ENCODE measurements at regions not wholly inside any gene's neighbourhood (a gene's known extent, or its start where the extent isn't known, plus 50 kb on each side); places are given as distances from the start of the nearest gene placed in this dataset.

DNA sequence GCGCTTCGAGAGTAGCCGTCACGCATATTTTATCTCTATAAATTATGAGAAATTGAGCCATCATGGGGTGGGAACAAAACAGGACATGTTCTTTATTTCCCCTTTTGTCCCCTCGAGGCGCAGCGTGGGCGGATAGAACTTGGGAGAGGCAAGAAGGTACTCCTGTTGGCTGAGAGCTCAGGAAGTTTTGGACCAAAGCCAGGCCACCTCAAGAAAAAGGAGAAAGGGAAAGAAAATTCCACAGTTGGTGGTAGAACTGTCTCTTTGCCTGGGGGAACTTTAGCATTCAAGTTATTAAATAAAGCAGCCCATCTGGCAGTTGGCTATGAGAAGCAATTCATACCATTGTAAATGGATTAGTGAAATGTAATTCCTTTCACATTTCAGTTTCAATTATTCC is 76.4 kb upstream of the DSCAM start:
- WGBS (ENCODE audit: extremely low coverage, insufficient read length, low lambda C conversion rate) = no CpG with 5 or more reads among the region's 8 CpGs

More for the DNA sequence above, 76.4 kb upstream of the DSCAM start:
- Histone ChIP-seq H4K8ac (replicated peaks; ENCODE audit: insufficient read length, low read depth, low read length) (no peak overlapping the region), H3K14ac (ENCODE audit: insufficient read depth, low read length) (no peak overlapping the region), H2BK12ac (ENCODE audit: insufficient read length, low read depth, low read length) (no peak overlapping the region), H3K79me2 (ENCODE audit: insufficient read depth, low read length) (no peaks in the 10 kb centered on the region), H2AFZ (ENCODE audit: low read length) (no peak overlapping the region), H3K4me2 (ENCODE audit: insufficient read depth, insufficient read length, low read length) (no peak overlapping the region), H2BK120ac (ENCODE audit: low read depth, low read length, poor library complexity, severe bottlenecking) (no peak overlapping the region), H3K18ac (ENCODE audit: insufficient read length, low read depth, low read length) (no peak overlapping the region), H4K5ac (ENCODE audit: insufficient read length, low read depth, low read length) (no peak overlapping the region), H3T11ph (ENCODE audit: low read length) (no peak overlapping the region), H2BK5ac (ENCODE audit: insufficient read length, low read length) (no peak overlapping the region), H3K4ac (ENCODE audit: low read depth, low read length) (no peak overlapping the region), H2BK15ac (ENCODE audit: low read depth, low read length) (no peak overlapping the region), H3K79me1 (ENCODE audit: insufficient read depth, low read depth, low read length, poor library complexity, severe bottlenecking) (no peaks in the 10 kb centered on the region), H3K27me3 (ENCODE audit: insufficient read depth, low read length) (no peaks in the 10 kb centered on the region), H3K4me1 (ENCODE audit: insufficient read depth, low read length) (peaks cover 9% of the 10 kb centered on the region; the same call in 1 of the 2 replicates), H4K91ac (ENCODE audit: insufficient read length, low read depth, low read length) (no peak overlapping the region), H3K56ac (ENCODE audit: insufficient read length, low read depth, low read length) (no peak overlapping the region), H3K23me2 (ENCODE audit: insufficient read length, low read depth, low read length, poor library complexity, severe bottlenecking) (no peaks in the 10 kb centered on the region), H3K9ac (ENCODE audit: extremely low read depth, insufficient read length, low read length) (no peak overlapping the region), H2AK5ac (ENCODE audit: insufficient read length, low read length) (no peak overlapping the region), H3K9me3 (ENCODE audit: control insufficient read depth, low read depth, low read length) (no peaks in the 10 kb centered on the region), H3K27ac (ENCODE audit: insufficient read length, low read depth, low read length) (no peak overlapping the region), H4K20me1 (ENCODE audit: control insufficient read depth, insufficient read depth, insufficient read length) (no peaks in the 10 kb centered on the region), H2BK20ac (ENCODE audit: low read depth, low read length, poor library complexity, severe bottlenecking) (no peak overlapping the region), H3K23ac (ENCODE audit: insufficient read length, low read depth, low read length) (no peak overlapping the region)
- H3K27ac Mint-ChIP-seq = no peak overlapping the region
- no peaks in the 10 kb centered on the region for H3K27me3 Mint-ChIP-seq (ENCODE audit: low read depth)
- H3K36me3 Mint-ChIP-seq (ENCODE audit: insufficient read depth in 1 of 3, low read depth in 3 of 3) = peaks cover 2 to 7% (median 6%) of the 10 kb centered on the region in 3 experiments; a peak in 6 of 7 replicates
- DNase-seq = no peak
- TF ChIP-seq, protein P1, sequence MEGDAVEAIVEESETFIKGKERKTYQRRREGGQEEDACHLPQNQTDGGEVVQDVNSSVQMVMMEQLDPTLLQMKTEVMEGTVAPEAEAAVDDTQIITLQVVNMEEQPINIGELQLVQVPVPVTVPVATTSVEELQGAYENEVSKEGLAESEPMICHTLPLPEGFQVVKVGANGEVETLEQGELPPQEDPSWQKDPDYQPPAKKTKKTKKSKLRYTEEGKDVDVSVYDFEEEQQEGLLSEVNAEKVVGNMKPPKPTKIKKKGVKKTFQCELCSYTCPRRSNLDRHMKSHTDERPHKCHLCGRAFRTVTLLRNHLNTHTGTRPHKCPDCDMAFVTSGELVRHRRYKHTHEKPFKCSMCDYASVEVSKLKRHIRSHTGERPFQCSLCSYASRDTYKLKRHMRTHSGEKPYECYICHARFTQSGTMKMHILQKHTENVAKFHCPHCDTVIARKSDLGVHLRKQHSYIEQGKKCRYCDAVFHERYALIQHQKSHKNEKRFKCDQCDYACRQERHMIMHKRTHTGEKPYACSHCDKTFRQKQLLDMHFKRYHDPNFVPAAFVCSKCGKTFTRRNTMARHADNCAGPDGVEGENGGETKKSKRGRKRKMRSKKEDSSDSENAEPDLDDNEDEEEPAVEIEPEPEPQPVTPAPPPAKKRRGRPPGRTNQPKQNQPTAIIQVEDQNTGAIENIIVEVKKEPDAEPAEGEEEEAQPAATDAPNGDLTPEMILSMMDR (conservative IDR thresholded peaks at IDR 0.05) = no peak
- H3K4me3 Mint-ChIP-seq = no peak overlapping the region
- peaks cover 24% of the 10 kb centered on the region in 2 experiments for H3K4me1 Mint-ChIP-seq
- H3K9me3 Mint-ChIP-seq = peaks cover 7 to 14% of the 10 kb centered on the region in 2 experiments

All from H9 (cell line).